ENCODE measurements at regions not wholly inside any gene's neighbourhood (a gene's known extent, or its start where the extent isn't known, plus 50 kb on each side); places are given as distances from the start of the nearest gene placed in this dataset.

GRCh38 chrX:120014354-120015130 is 62.9 kb downstream of the RHOXF2B start:
- H3K4me3 ChIP-seq, result peak overlapping the region in 2 of 4 donors; percentile 29 to 50
- peak in 2 of 7 donors; percentile 16 to 23 for DNase-seq
- 19 to 53% (median 35%) methylated on average over 13 to 30 of the region's 30 CpGs for WGBS, 4 donors

DNA sequence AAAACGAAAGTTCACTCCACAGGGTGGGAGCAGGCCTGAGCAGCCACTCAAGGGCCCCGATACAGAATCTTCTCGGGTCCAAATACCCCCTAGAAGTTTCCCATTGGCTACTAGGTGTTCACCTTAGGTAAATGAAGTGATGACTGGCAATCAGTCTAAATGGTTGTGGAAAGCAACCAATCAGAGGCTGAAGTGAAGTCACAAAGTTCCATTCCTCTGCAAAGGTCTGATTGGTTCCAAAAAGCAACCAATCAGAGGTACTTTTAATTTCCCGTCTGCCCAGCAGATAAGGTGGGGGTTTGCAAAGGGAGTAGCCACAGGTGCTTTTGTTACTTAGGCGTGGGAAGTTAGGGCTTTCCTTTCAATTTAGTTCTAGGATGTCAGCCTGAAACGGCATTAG is 58.2 kb upstream of the NKAP start:
- TF ChIP-seq, protein P1, sequence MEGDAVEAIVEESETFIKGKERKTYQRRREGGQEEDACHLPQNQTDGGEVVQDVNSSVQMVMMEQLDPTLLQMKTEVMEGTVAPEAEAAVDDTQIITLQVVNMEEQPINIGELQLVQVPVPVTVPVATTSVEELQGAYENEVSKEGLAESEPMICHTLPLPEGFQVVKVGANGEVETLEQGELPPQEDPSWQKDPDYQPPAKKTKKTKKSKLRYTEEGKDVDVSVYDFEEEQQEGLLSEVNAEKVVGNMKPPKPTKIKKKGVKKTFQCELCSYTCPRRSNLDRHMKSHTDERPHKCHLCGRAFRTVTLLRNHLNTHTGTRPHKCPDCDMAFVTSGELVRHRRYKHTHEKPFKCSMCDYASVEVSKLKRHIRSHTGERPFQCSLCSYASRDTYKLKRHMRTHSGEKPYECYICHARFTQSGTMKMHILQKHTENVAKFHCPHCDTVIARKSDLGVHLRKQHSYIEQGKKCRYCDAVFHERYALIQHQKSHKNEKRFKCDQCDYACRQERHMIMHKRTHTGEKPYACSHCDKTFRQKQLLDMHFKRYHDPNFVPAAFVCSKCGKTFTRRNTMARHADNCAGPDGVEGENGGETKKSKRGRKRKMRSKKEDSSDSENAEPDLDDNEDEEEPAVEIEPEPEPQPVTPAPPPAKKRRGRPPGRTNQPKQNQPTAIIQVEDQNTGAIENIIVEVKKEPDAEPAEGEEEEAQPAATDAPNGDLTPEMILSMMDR (IDR thresholded peaks at IDR 0.05), result no peak
- TF ChIP-seq POLR2A (IDR thresholded peaks at IDR 0.05), result no peak
- WGBS, 4 donors, result 60 to 89% (median 71%) methylated on average over 3 to 6 of the region's 6 CpGs
- intact Hi-C loops (cut with DNase I), result no loop called here
- Histone ChIP-seq H3K4me1 (replicated peaks in 1 of 2) (no peaks in the 10 kb centered on the region), H3K27ac (no peak overlapping the region), H3K27me3 (peaks cover 33% of the 10 kb centered on the region), H3K9me3 (replicated peaks in 1 of 3) (no peaks in the 10 kb centered on the region), H3K36me3 (replicated peaks in 1 of 2) (no peaks in the 10 kb centered on the region), H3K4me3 (no peak overlapping the region)
- no peak for DNase-seq

More at GRCh38 chrX:120014354-120015130, 62.9 kb downstream of the RHOXF2B start:
- TF ChIP-seq POLR2A (IDR thresholded peaks at IDR 0.05), result no peak
- TF ChIP-seq, protein P1 (IDR thresholded peaks at IDR 0.05), result no peak
- Histone ChIP-seq H3K36me3 (replicated peaks in 1 of 2) (no peaks in the 10 kb centered on the region), H3K4me1 (replicated peaks in 1 of 2) (no peaks in the 10 kb centered on the region), H3K27me3 (peaks cover 24% of the 10 kb centered on the region), H3K27ac (no peak overlapping the region), H3K9me3 (replicated peaks in 1 of 3) (no peaks in the 10 kb centered on the region)
- intact Hi-C loops (cut with DNase I), result no loop called here

DNA sequence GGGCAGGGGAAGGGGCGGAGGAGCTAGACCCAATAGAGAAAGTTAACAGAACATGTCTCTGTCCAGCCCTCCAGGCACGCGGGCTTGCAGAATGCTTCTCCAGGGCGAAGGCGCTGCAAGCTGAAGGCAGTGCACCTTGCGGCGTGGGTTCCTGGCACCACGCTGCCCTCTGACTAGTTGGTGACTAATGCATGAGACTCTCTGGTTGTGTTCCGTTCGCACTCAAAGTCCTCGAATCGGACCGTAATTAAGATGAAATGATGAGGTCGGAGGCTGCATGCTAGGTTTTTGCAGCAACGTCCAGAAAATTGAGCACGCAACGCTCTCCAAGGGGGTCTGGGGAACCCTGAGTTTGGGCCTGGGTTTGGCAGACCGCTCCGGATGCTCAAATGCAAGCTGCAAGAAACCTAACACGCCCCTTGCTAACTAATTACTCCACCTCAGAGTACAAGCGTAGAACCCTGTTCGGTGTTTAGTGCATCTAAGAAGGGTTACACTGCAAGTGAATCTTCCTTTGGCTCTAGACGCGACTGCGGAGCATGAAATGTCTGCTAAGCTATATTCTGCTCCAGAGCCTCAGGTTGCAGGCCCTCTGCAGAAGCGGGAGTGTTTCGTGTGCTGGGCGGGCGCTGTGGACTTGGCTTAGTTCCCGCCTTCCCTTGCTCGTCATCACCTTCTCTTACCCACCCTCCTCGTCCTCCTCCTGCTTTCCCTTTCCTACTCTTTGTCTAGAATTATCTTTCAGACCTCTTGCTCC is 57.1 kb upstream of the NKAP start:
- H3K27ac ChIP-seq, result no peak overlapping the region
- no peak for DNase-seq
- no peaks in the 10 kb centered on the region for H3K36me3 ChIP-seq (replicated peaks in 1 of 2)
- no peaks in the 10 kb centered on the region for H3K4me1 ChIP-seq (replicated peaks in 1 of 2)
- intact Hi-C loops (cut with DNase I), result no loop called here
- H3K27me3 ChIP-seq, result peaks cover 40% of the 10 kb centered on the region
- no peaks in the 10 kb centered on the region for H3K9me3 ChIP-seq (replicated peaks in 1 of 3)
- TF ChIP-seq, protein P1 (IDR thresholded peaks at IDR 0.05), result no peak
- TF ChIP-seq POLR2A (IDR thresholded peaks at IDR 0.05), result no peak
- H3K4me3 ChIP-seq, result no peak overlapping the region
- 49 to 60% (median 52%) methylated on average over 12 to 32 of the region's 32 CpGs for WGBS, 4 donors

GRCh38 chrX:119999087-119999634 is 55.6 kb upstream of the NKAP start:
- H3K9me3 ChIP-seq (replicated peaks in 1 of 3), result no peaks in the 10 kb centered on the region
- H3K27me3 ChIP-seq, result peaks cover 43% of the 10 kb centered on the region
- H3K36me3 ChIP-seq (replicated peaks in 1 of 2), result no peaks in the 10 kb centered on the region
- 39 to 47% (median 44%) methylated on average over 6 to 20 of the region's 20 CpGs for WGBS, 4 donors
- intact Hi-C loops (cut with DNase I), result no loop called here
- no peak overlapping the region for H3K27ac ChIP-seq
- DNase-seq, result no peak
- H3K4me3 ChIP-seq, result no peak overlapping the region
- TF ChIP-seq POLR2A (IDR thresholded peaks at IDR 0.05), result no peak
- TF ChIP-seq, protein P1 (IDR thresholded peaks at IDR 0.05), result no peak
- H3K4me1 ChIP-seq (replicated peaks in 1 of 2), result no peaks in the 10 kb centered on the region

Measured in adrenal gland (tissue), 9 donors.